GM19324 (cell line): ENCODE measurements at regions not wholly inside any gene's neighbourhood (a gene's known extent, or its start where the extent isn't known, plus 50 kb on each side); places are given as distances from the start of the nearest gene placed in this dataset.
"Not testable (repeated sequence)": the region's sequence is repeated elsewhere in the genome, so short reads cannot be mapped to it uniquely, and the experiment has no call there.

ENCODE experiments used
- ATAC-seq: cut with Tn5 transposase; IDR thresholded peaks from one replicate; pipeline ENCODE4 v1.9.1; 2021; ENCODE audit warnings: mild to moderate bottlenecking, moderate library complexity; ENCODE audit not compliant: unreplicated experiment, low FRiP score

- ATAC-seq, result no peak
These were observed 57.1 kb downstream of the ADCYAP1 start for GRCh38 chr18:961644-962355.

GRCh38 chr18:963276-963675, 58.6 kb downstream of the ADCYAP1 start:
- no peak for ATAC-seq

GRCh38 chr18:965921-966758, 61.5 kb downstream of the ADCYAP1 start:
- no peak for ATAC-seq

- ATAC-seq, result no peak
These were observed 62.3 kb downstream of the ADCYAP1 start for GRCh38 chr18:966759-967576.

GRCh38 chr18:968910-969309, 64.2 kb downstream of the ADCYAP1 start:
- ATAC-seq, result not testable (repeated sequence)

- ATAC-seq, result not testable (repeated sequence)
These were observed 64.6 kb downstream of the ADCYAP1 start for GRCh38 chr18:969311-969710.

- not testable (repeated sequence) for ATAC-seq
These were observed 69.9 kb downstream of the ADCYAP1 start for GRCh38 chr18:974606-975005.

GRCh38 chr18:976393-977128, 71.9 kb downstream of the ADCYAP1 start:
- ATAC-seq, result not testable (repeated sequence)

GRCh38 chr18:977327-977726, 72.7 kb downstream of the ADCYAP1 start:
- ATAC-seq, result not testable (repeated sequence)

GRCh38 chr18:977732-978131, 73.1 kb downstream of the ADCYAP1 start:
- not testable (repeated sequence) for ATAC-seq

- ATAC-seq, result no peak
These were observed 75.9 kb downstream of the ADCYAP1 start for GRCh38 chr18:980586-980985.

GRCh38 chr18:984004-984403, 79.3 kb downstream of the ADCYAP1 start:
- no peak for ATAC-seq

GRCh38 chr18:985212-985661, 80.6 kb downstream of the ADCYAP1 start:
- no peak for ATAC-seq

GRCh38 chr18:986051-986450, 81.4 kb downstream of the ADCYAP1 start:
- ATAC-seq, result no peak

- no peak for ATAC-seq
These were observed 81.9 kb downstream of the ADCYAP1 start for GRCh38 chr18:986552-986951.

GRCh38 chr18:987325-988186, 82.9 kb downstream of the ADCYAP1 start:
- no peak for ATAC-seq

- ATAC-seq, result no peak
These were observed 84.8 kb downstream of the ADCYAP1 start for GRCh38 chr18:989425-989824.

GRCh38 chr18:990197-990596, 85.5 kb downstream of the ADCYAP1 start:
- ATAC-seq, result no peak

GRCh38 chr18:991441-991840, 86.8 kb downstream of the ADCYAP1 start:
- no peak for ATAC-seq
